ENCODE measurements at regions not wholly inside any gene's neighbourhood (a gene's known extent, or its start where the extent isn't known, plus 50 kb on each side); places are given as distances from the start of the nearest gene placed in this dataset.

GRCh38 chr2:107585851-107586250 lies 240.8 kb upstream of the RGPD4 start:
- TF ChIP-seq CTCF (IDR thresholded peaks at IDR 0.05; ENCODE audit: borderline replicate concordance, insufficient read depth, low read depth, low read length) = no peak
- H3K4me3 ChIP-seq (ENCODE audit: low read depth, low read length) = no peak overlapping the region

GRCh38 chr2:107588181-107588580 lies 238.5 kb upstream of the RGPD4 start:
- TF ChIP-seq CTCF (IDR thresholded peaks at IDR 0.05; ENCODE audit: borderline replicate concordance, insufficient read depth, low read depth, low read length) = no peak
- H3K4me3 ChIP-seq (ENCODE audit: low read depth, low read length) = no peak overlapping the region

- no peak for TF ChIP-seq CTCF (IDR thresholded peaks at IDR 0.05; ENCODE audit: borderline replicate concordance, insufficient read depth, low read depth, low read length)
- H3K4me3 ChIP-seq (ENCODE audit: low read depth, low read length) = no peak overlapping the region
These were observed 237.6 kb upstream of the RGPD4 start for GRCh38 chr2:107589079-107589491.

GRCh38 chr2:107591561-107592279 lies 235.0 kb upstream of the RGPD4 start:
- no peak for TF ChIP-seq CTCF (IDR thresholded peaks at IDR 0.05; ENCODE audit: borderline replicate concordance, insufficient read depth, low read depth, low read length)
- no peak overlapping the region for H3K4me3 ChIP-seq (ENCODE audit: low read depth, low read length)

GRCh38 chr2:107592280-107592624 lies 234.4 kb upstream of the RGPD4 start:
- no peak overlapping the region for H3K4me3 ChIP-seq (ENCODE audit: low read depth, low read length)
- no peak for TF ChIP-seq CTCF (IDR thresholded peaks at IDR 0.05; ENCODE audit: borderline replicate concordance, insufficient read depth, low read depth, low read length)

GRCh38 chr2:107595285-107595684 lies 231.4 kb upstream of the RGPD4 start:
- no peak for TF ChIP-seq CTCF (IDR thresholded peaks at IDR 0.05; ENCODE audit: borderline replicate concordance, insufficient read depth, low read depth, low read length)
- no peak overlapping the region for H3K4me3 ChIP-seq (ENCODE audit: low read depth, low read length)

- no peak overlapping the region for H3K4me3 ChIP-seq (ENCODE audit: low read depth, low read length)
- no peak for TF ChIP-seq CTCF (IDR thresholded peaks at IDR 0.05; ENCODE audit: borderline replicate concordance, insufficient read depth, low read depth, low read length)
These were observed 230.9 kb upstream of the RGPD4 start for GRCh38 chr2:107595749-107596148.

All from GM12875 (cell line).